ENCODE measurements at regions not wholly inside any gene's neighbourhood (a gene's known extent, or its start where the extent isn't known, plus 50 kb on each side); places are given as distances from the start of the nearest gene placed in this dataset.

- in situ Hi-C loops (cut with HindIII; ENCODE audit: extremely low pct_ligation_motif_present, low pct_unique_long_range_greater_than_20kb), result no loop called here
- no TSS peak for BruUV-seq (replicated peaks)
- DNase-seq (ENCODE audit: low spot score) (no peak), ATAC-seq (no peak), FAIRE-seq (no peak)
- Histone ChIP-seq H4K20me1 (ENCODE audit: insufficient read depth, low read length) (no peaks in the 10 kb centered on the region), H3K9me3 (ENCODE audit: low read length) (no peaks in the 10 kb centered on the region), H3K4me1 (ENCODE audit: insufficient read depth, low read length) (no peaks in the 10 kb centered on the region), H3K4me2 (ENCODE audit: low read depth, low read length) (no peak overlapping the region), H3K27ac (ENCODE audit: extremely low read length, insufficient read depth, low read length) (no peak overlapping the region), H3K4me3 (replicated peaks in 1 of 3; ENCODE audit: insufficient read depth in 1 of 3, low read depth in 2 of 3, low read length in 3 of 3) (no peak overlapping the region), H3K79me2 (ENCODE audit: insufficient read depth, low read length) (no peaks in the 10 kb centered on the region), H3K36me3 (replicated peaks in 1 of 2; ENCODE audit: control insufficient read depth in 1 of 2, insufficient read depth in 2 of 2, low read length in 2 of 2) (no peaks in the 10 kb centered on the region), H3K9ac (ENCODE audit: insufficient read depth, low read depth, low read length) (no peak overlapping the region), H3K27me3 (ENCODE audit: control insufficient read depth in 1 of 2, insufficient read depth in 2 of 2, low read length in 2 of 2) (no peaks in the 10 kb centered on the region), H2AFZ (ENCODE audit: low read length) (no peak overlapping the region)
- intact Hi-C loops (cut with micrococcal nuclease; ENCODE audit: unreplicated experiment), result no loop called here
- POLR2A ChIA-PET, result no interaction called here
- CTCF ChIA-PET (ENCODE audit: low intra/inter-chr PET ratio, low total read pairs), result no interaction called here
- WGBS (ENCODE audit: low lambda C conversion rate), result 0% methylated on average over 1 of the region's 1 CpG
- TF ChIP-seq HOXD1 (CRISPR knock-in tag; IDR thresholded peaks at IDR 0.05) (no peak), ATM (IDR thresholded peaks at IDR 0.05; ENCODE audit: borderline replicate concordance) (no peak), ZNF510 (CRISPR knock-in tag; IDR thresholded peaks at IDR 0.05; ENCODE audit: low read depth) (no peak), ZNF333 (CRISPR knock-in tag; IDR thresholded peaks at IDR 0.05; ENCODE audit: borderline replicate concordance) (no peak), ZNF317 (CRISPR knock-in tag; IDR thresholded peaks at IDR 0.05) (no peak), PITX1 (CRISPR knock-in tag; IDR thresholded peaks at IDR 0.05) (no peak), USF2 (IDR thresholded peaks at IDR 0.05; ENCODE audit: low read depth, low read length) (no peak), USF2 (CRISPR knock-in tag; IDR thresholded peaks at IDR 0.05; ENCODE audit: borderline replicate concordance) (no peak), ZUFSP (CRISPR knock-in tag; IDR thresholded peaks at IDR 0.05; ENCODE audit: borderline replicate concordance) (no peak), KMT2A (CRISPR knock-in tag; IDR thresholded peaks at IDR 0.05) (no peak), YY1 (IDR thresholded peaks at IDR 0.05; ENCODE audit: insufficient read depth, insufficient replicate concordance, low read depth, low read length) (no peak), ZNF20 (CRISPR knock-in tag; IDR thresholded peaks at IDR 0.05) (no peak), ZFY (CRISPR knock-in tag; IDR thresholded peaks at IDR 0.05) (no peak), EP300 (IDR thresholded peaks at IDR 0.05; ENCODE audit: low read depth in 2 of 2, low read length in 2 of 2) (no peak), EP300 (CRISPR knock-in tag; IDR thresholded peaks at IDR 0.05; ENCODE audit: borderline replicate concordance) (no peak), SMAD3 (CRISPR knock-in tag; IDR thresholded peaks at IDR 0.05) (no peak), BRF2 (CRISPR knock-in tag; IDR thresholded peaks at IDR 0.05) (no peak)
Observed at GRCh38 chr11:104633226-104633625, 265.0 kb downstream of the CASP12 start.
